HG02678 (cell line): ENCODE measurements at regions not wholly inside any gene's neighbourhood (a gene's known extent, or its start where the extent isn't known, plus 50 kb on each side); places are given as distances from the start of the nearest gene placed in this dataset.
"Not testable (repeated sequence)": the region's sequence is repeated elsewhere in the genome, so short reads cannot be mapped to it uniquely, and the experiment has no call there.

Source experiments
- ATAC-seq: cut with Tn5 transposase; IDR thresholded peaks from one replicate; pipeline ENCODE4 v1.9.1; 2021; ENCODE audit warnings: mild to moderate bottlenecking, moderate library complexity; ENCODE audit not compliant: unreplicated experiment

GRCh38 chr5:155753943-155754581 lies 572.9 kb upstream of the SGCD start:
- no peak for ATAC-seq

- ATAC-seq, result no peak
Observed at GRCh38 chr5:155759252-155759651, 567.7 kb upstream of the SGCD start.

GRCh38 chr5:155759984-155760383 lies 567.0 kb upstream of the SGCD start:
- no peak for ATAC-seq

- ATAC-seq, result no peak
Observed at GRCh38 chr5:155761502-155761901, 565.5 kb upstream of the SGCD start.

- ATAC-seq, result no peak
Observed at GRCh38 chr5:155765715-155766114, 561.2 kb upstream of the SGCD start.

- ATAC-seq, result no peak
Observed at GRCh38 chr5:155767470-155767869, 559.5 kb upstream of the SGCD start.

- ATAC-seq, result no peak
Observed at GRCh38 chr5:155768332-155768731, 558.6 kb upstream of the SGCD start.

- no peak for ATAC-seq
Observed at GRCh38 chr5:155772009-155772662, 554.8 kb upstream of the SGCD start.

- no peak for ATAC-seq
Observed at GRCh38 chr5:155773680-155774079, 553.3 kb upstream of the SGCD start.

- no peak for ATAC-seq
Observed at GRCh38 chr5:155780260-155780659, 546.7 kb upstream of the SGCD start.

- ATAC-seq, result no peak
Observed at GRCh38 chr5:155783246-155783645, 543.7 kb upstream of the SGCD start.

GRCh38 chr5:155783791-155784190 lies 543.2 kb upstream of the SGCD start:
- ATAC-seq, result no peak

GRCh38 chr5:155786108-155786507 lies 540.9 kb upstream of the SGCD start:
- no peak for ATAC-seq

GRCh38 chr5:155792873-155793272 lies 534.1 kb upstream of the SGCD start:
- no peak for ATAC-seq

GRCh38 chr5:155794795-155795194 lies 532.2 kb upstream of the SGCD start:
- no peak for ATAC-seq

GRCh38 chr5:155799308-155799707 lies 527.7 kb upstream of the SGCD start:
- no peak for ATAC-seq

GRCh38 chr5:155807884-155808576 lies 518.9 kb upstream of the SGCD start:
- ATAC-seq, result no peak

- ATAC-seq, result no peak
Observed at GRCh38 chr5:155815248-155815647, 511.7 kb upstream of the SGCD start.

GRCh38 chr5:155822177-155822576 lies 504.8 kb upstream of the SGCD start:
- ATAC-seq, result no peak

- no peak for ATAC-seq
Observed at GRCh38 chr5:155826611-155827507, 500.1 kb upstream of the SGCD start.

- not testable (repeated sequence) for ATAC-seq
Observed at GRCh38 chr5:155827508-155827815, 499.5 kb upstream of the SGCD start.
